ENCODE measurements at regions not wholly inside any gene's neighbourhood (a gene's known extent, or its start where the extent isn't known, plus 50 kb on each side); places are given as distances from the start of the nearest gene placed in this dataset.

- TF ChIP-seq CTCF (IDR thresholded peaks at IDR 0.05) (no peak), POLR2A (IDR thresholded peaks at IDR 0.05) (no peak)
These were observed 236.1 kb upstream of the G2E3 start for GRCh38 chr14:30322819-30323218.
